Skeletal muscle satellite cell (primary cell): ENCODE measurements at regions not wholly inside any gene's neighbourhood (a gene's known extent, or its start where the extent isn't known, plus 50 kb on each side); places are given as distances from the start of the nearest gene placed in this dataset.
"Not testable (repeated sequence)": the region's sequence is repeated elsewhere in the genome, so short reads cannot be mapped to it uniquely, and the experiment has no call there.

Experiments used
- H3K27me3 ChIP-seq: 2 replicates; pipeline ENCODE4 v1.7.0; 2013; ENCODE audit warnings: low read length; ENCODE audit not compliant: control insufficient read depth, insufficient read depth
- H3K36me3 ChIP-seq: 2 replicates; pipeline ENCODE4 v1.7.0; 2013; ENCODE audit warnings: mild to moderate bottlenecking, control low read depth, low read length; ENCODE audit not compliant: insufficient read depth
- H3K4me1 ChIP-seq: 2 replicates; pipeline ENCODE4 v1.7.0; 2013; ENCODE audit warnings: low read length; ENCODE audit not compliant: control insufficient read depth, insufficient read depth
- H3K4me2 ChIP-seq: 2 replicates; pipeline ENCODE4 v1.7.0; 2013; ENCODE audit warnings: mild to moderate bottlenecking, low read length
- H3K4me3 ChIP-seq: 2 replicates; pipeline ENCODE4 v1.7.0; 2013; ENCODE audit warnings: low read length
- H3K9ac ChIP-seq: 2 replicates; pipeline ENCODE4 v1.7.0; 2013; ENCODE audit warnings: mild to moderate bottlenecking, low read depth, low read length, moderate library complexity
- H3K9me3 ChIP-seq: replicated peaks from 2 replicates; pipeline ENCODE4 v1.7.0; 2013; ENCODE audit warnings: mild to moderate bottlenecking, control low read depth, low read length

DNA sequence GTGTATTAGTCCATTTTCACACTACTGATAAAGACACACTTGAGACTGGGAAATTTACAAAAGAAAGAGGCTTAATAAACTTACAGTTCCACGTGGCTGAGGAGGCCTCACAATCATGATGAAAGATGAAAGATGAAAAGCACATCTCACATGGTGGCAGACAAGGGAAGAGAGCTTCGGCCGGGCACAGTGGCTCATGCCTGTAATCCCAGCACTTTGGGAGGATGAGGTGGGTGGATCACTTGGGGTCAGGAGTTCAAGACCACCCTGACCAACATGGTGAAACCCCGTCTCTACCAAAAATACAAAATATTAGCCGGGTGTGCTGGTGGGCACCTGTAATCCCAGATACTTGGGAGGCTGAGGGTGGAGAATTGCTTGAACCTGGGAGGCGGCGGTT is 682.7 kb downstream of the PTPRU start:
- not testable (repeated sequence) for H3K27me3 ChIP-seq, H3K9ac ChIP-seq, H3K4me3 ChIP-seq, H3K36me3 ChIP-seq, H3K4me2 ChIP-seq, H3K4me1 ChIP-seq
- H3K9me3 ChIP-seq, result peaks cover 15% of the 10 kb centered on the region

- Histone ChIP-seq H3K9me3 (peaks cover 6% of the 10 kb centered on the region), H3K4me2 (no peak overlapping the region), H3K36me3 (no peaks in the 10 kb centered on the region), H3K4me3 (no peak overlapping the region), H3K9ac (no peak overlapping the region), H3K27me3 (no peaks in the 10 kb centered on the region), H3K4me1 (no peaks in the 10 kb centered on the region)
Observed at GRCh38 chr1:29916656-29917369, 680.5 kb downstream of the PTPRU start.

DNA sequence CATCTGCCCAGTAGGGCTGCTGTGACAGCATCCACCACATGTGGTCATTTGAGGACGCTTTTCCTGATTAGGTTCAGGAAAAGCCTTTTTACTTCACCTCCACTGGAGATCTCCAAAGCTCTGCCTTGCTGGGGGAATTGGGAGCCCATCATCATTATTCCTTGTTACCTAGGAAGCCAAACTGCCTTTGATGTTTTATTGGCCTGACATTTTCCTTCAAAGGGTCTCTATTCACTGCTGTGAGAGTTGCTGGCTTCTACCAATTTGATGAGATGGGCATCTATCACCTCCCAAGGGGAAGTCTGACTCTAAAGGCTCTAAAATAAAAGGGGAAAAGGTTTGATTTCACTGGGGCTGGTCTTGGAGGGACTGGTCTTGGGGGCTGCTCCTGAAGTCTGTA is 678.6 kb downstream of the PTPRU start:
- Histone ChIP-seq H3K36me3 (no peaks in the 10 kb centered on the region), H3K4me2 (no peak overlapping the region), H3K4me1 (no peaks in the 10 kb centered on the region), H3K9me3 (peaks cover 4% of the 10 kb centered on the region), H3K9ac (no peak overlapping the region), H3K27me3 (no peaks in the 10 kb centered on the region), H3K4me3 (no peak overlapping the region)

DNA sequence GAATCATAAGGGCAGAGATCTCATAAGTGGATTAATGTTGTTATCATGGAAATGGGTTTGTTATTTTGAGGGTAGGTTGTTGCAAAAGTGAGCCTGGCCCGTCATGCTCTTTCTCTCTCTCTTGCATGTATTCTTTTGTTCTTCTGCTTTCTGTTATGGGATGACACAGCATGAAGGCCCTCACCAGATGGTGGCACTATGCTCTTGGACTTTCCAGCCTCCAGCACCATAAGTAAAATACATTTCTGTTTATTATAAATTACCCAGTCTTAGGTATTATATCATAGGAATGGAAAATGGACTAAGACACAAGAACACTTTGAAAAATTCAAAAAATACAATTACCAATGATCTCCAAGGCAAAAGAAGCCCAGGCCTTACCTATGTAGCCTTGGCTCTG is 676.1 kb downstream of the PTPRU start:
- Histone ChIP-seq H3K4me2 (no peak overlapping the region), H3K36me3 (no peaks in the 10 kb centered on the region), H3K9me3 (peaks cover 3% of the 10 kb centered on the region), H3K4me1 (no peaks in the 10 kb centered on the region), H3K27me3 (no peaks in the 10 kb centered on the region), H3K9ac (no peak overlapping the region), H3K4me3 (no peak overlapping the region)

GRCh38 chr1:29909962-29910361 is 673.6 kb downstream of the PTPRU start:
- Histone ChIP-seq H3K4me2 (no peak overlapping the region), H3K4me3 (no peak overlapping the region), H3K36me3 (no peaks in the 10 kb centered on the region), H3K4me1 (no peaks in the 10 kb centered on the region), H3K9me3 (peaks cover 8% of the 10 kb centered on the region), H3K27me3 (no peaks in the 10 kb centered on the region), H3K9ac (no peak overlapping the region)

DNA sequence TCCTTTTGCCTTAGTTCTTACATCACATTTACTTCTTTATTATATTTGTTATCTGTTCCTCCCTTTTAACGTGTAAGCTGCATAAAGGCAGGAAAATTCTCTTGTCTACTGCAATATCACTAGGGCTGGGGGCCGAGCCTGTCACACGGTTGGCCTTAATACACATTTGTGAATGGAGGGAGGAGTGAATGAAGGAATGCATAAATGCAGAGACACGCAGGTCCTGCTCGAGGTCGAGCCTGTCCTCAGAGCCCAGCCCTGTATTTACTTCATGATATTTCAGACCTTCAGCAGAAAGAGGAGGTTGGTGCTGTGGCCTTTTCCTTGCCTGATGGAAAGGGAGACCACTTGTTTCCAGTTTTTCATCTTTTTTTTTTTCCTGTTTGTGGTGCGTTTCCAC is 671.3 kb downstream of the PTPRU start:
- H3K9me3 ChIP-seq, result peaks cover 8% of the 10 kb centered on the region
- no peaks in the 10 kb centered on the region for H3K4me1 ChIP-seq
- H3K9ac ChIP-seq, result no peak overlapping the region
- no peak overlapping the region for H3K4me2 ChIP-seq
- H3K27me3 ChIP-seq, result no peaks in the 10 kb centered on the region
- no peaks in the 10 kb centered on the region for H3K36me3 ChIP-seq
- no peak overlapping the region for H3K4me3 ChIP-seq

DNA sequence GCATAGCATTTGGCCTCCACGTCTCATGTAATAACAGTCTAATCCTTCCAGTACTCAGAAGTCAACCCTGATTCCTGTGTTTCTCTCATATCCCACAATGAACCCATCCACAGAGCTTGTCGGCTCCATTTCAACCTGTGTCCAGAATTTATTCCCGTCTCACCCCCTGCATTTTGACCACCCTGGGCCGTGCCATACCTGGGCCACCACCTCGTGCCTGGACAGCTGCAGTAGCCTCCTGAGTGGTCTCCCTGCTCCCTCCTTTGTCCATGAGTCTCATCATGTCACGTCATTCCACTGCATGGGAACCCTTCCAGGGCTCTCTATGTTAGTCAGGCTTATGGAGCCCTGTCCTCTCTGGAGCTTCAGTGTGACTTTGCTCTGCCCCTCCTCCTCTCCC is 670.6 kb downstream of the PTPRU start:
- Histone ChIP-seq H3K4me2 (no peak overlapping the region), H3K9me3 (peaks cover 8% of the 10 kb centered on the region), H3K9ac (no peak overlapping the region), H3K36me3 (no peaks in the 10 kb centered on the region), H3K27me3 (no peaks in the 10 kb centered on the region), H3K4me3 (no peak overlapping the region), H3K4me1 (no peaks in the 10 kb centered on the region)

- H3K27me3 ChIP-seq, result no peaks in the 10 kb centered on the region
- H3K9ac ChIP-seq, result no peak overlapping the region
- peaks cover 11% of the 10 kb centered on the region for H3K9me3 ChIP-seq
- no peak overlapping the region for H3K4me2 ChIP-seq
- H3K36me3 ChIP-seq, result no peaks in the 10 kb centered on the region
- H3K4me3 ChIP-seq, result no peak overlapping the region
- no peaks in the 10 kb centered on the region for H3K4me1 ChIP-seq
Observed at GRCh38 chr1:29903548-29904166, 667.3 kb downstream of the PTPRU start.

- Histone ChIP-seq H3K27me3 (no peaks in the 10 kb centered on the region), H3K9me3 (peaks cover 3% of the 10 kb centered on the region), H3K4me1 (no peaks in the 10 kb centered on the region), H3K4me3 (no peak overlapping the region), H3K9ac (no peak overlapping the region), H3K4me2 (no peak overlapping the region), H3K36me3 (no peaks in the 10 kb centered on the region)
Observed at GRCh38 chr1:29901624-29902325, 665.5 kb downstream of the PTPRU start.

- no peaks in the 10 kb centered on the region for H3K4me1 ChIP-seq
- H3K36me3 ChIP-seq, result no peaks in the 10 kb centered on the region
- peaks cover 9% of the 10 kb centered on the region for H3K9me3 ChIP-seq
- H3K9ac ChIP-seq, result no peak overlapping the region
- no peaks in the 10 kb centered on the region for H3K27me3 ChIP-seq
- H3K4me2 ChIP-seq, result no peak overlapping the region
- no peak overlapping the region for H3K4me3 ChIP-seq
Observed at GRCh38 chr1:29900712-29901111, 664.4 kb downstream of the PTPRU start.

- Histone ChIP-seq H3K4me3 (no peak overlapping the region), H3K4me1 (no peaks in the 10 kb centered on the region), H3K9me3 (peaks cover 9% of the 10 kb centered on the region), H3K4me2 (no peak overlapping the region), H3K27me3 (no peaks in the 10 kb centered on the region), H3K9ac (no peak overlapping the region), H3K36me3 (no peaks in the 10 kb centered on the region)
Observed at GRCh38 chr1:29900104-29900679, 663.9 kb downstream of the PTPRU start.
